GM12878 (cell line): ENCODE measurements at regions not wholly inside any gene's neighbourhood (a gene's known extent, or its start where the extent isn't known, plus 50 kb on each side); places are given as distances from the start of the nearest gene placed in this dataset.

ENCODE experiments used
- ATAC-seq: fragments of 200-7000 bp; cut with Tn5 transposase; 3 replicates; pipeline ENCODE4 v1.9.1; 2020; ENCODE audit warnings: mild to moderate bottlenecking, moderate library complexity
- BruUV-seq: library from RNA; stranded (reverse); fragments of 400-500 nt; replicated peaks from 2 replicates; lab custom pipeline; 2021; lab: Mats Ljungman, UMichigan
- CTCF ChIA-PET: fragments of 300-600 bp; sonication (Branson Sonifier 250); formaldehyde crosslinking; extraction: SDS; loops from one replicate; lab custom pipeline; 2021; ENCODE audit warnings: inconsistent platforms; lab: Yijun Ruan, JAX
- POLR2A ChIA-PET: fragments of 350-600 bp; formaldehyde crosslinking; extraction: SDS; loops from one replicate; lab custom pipeline; 2021; ENCODE audit warnings: inconsistent platforms; lab: Charles Lee
- RAD21 ChIA-PET: fragments of 300-600 bp; sonication (Branson Sonifier 250); formaldehyde crosslinking; loops from one replicate; lab custom pipeline; 2023; ENCODE audit warnings: antibody characterized with exemption; ENCODE audit not compliant: unreplicated experiment; lab: Charles Lee
- SMC1A ChIA-PET: fragments of 300-600 bp; sonication (Branson Sonifier 250); formaldehyde crosslinking; loops from one replicate; lab custom pipeline; 2023; ENCODE audit not compliant: unreplicated experiment, uncharacterized antibody; lab: Charles Lee
- DNase-seq: peaks from one replicate; pipeline ENCODE4 v3.0.0-alpha.2; 2011; ENCODE audit warnings: low read depth, low spot score
- FAIRE-seq: peaks from 3 replicates; lab custom pipeline; 2011; peaks lifted over from hg19 to GRCh38; lab: Jason Lieb, UNC
- H2AFZ ChIP-seq: 2 replicates; pipeline ENCODE4 v1.6.0; 2011; ENCODE audit warnings: low read depth, low read length, control low read depth; ENCODE audit not compliant: control insufficient read depth
- H3K27ac ChIP-seq: 2 replicates; pipeline ENCODE4 v1.5.1; 2011; ENCODE audit warnings: control low read depth; ENCODE audit not compliant: control insufficient read depth, insufficient read depth
- H3K27me3 ChIP-seq, 2 experiments: replicated peaks in 1 of 2; 2 replicates each; pipeline versions ENCODE4 v1.6.0 to v1.6.1; 2011; ENCODE audit warnings: low read length in 1 of 2; ENCODE audit not compliant: control insufficient read depth in 2 of 2, insufficient read depth in 2 of 2
- H3K36me3 ChIP-seq, 2 experiments: 2 replicates each; pipeline ENCODE4 v1.5.1; 2011; ENCODE audit warnings: low read length in 1 of 2; ENCODE audit not compliant: control insufficient read depth in 2 of 2, insufficient read depth in 2 of 2
- H3K4me1 ChIP-seq: 2 replicates; pipeline ENCODE4 v1.6.1; 2011; ENCODE audit warnings: mild to moderate bottlenecking, low read length, moderate library complexity, mixed read lengths; ENCODE audit not compliant: control insufficient read depth, insufficient read depth
- H3K4me2 ChIP-seq: 2 replicates; pipeline ENCODE4 v1.6.0; 2011; ENCODE audit warnings: control low read depth; ENCODE audit not compliant: control insufficient read depth, insufficient read depth
- H3K4me3 ChIP-seq: fragments of 200-600 bp; sonication (generic); 2 replicates; pipeline ENCODE4 v1.5.1; 2016
- H3K79me2 ChIP-seq: 2 replicates; pipeline ENCODE4 v1.6.0; 2011; ENCODE audit warnings: low read length; ENCODE audit not compliant: control insufficient read depth, insufficient read depth
- H3K9ac ChIP-seq: 2 replicates; pipeline ENCODE4 v1.8.0; 2011; ENCODE audit warnings: low read length, control low read depth, mixed read lengths; ENCODE audit not compliant: control insufficient read depth, insufficient read depth
- H3K9me3 ChIP-seq: replicated peaks from 3 replicates; pipeline ENCODE4 v1.5.1; 2011; ENCODE audit warnings: mild to moderate bottlenecking, low read length; ENCODE audit not compliant: control insufficient read depth, insufficient read depth
- H4K20me1 ChIP-seq: 2 replicates; pipeline ENCODE4 v1.6.0; 2011; ENCODE audit not compliant: control insufficient read depth, insufficient read depth
- BCL11A ChIP-seq: IDR thresholded peaks from 2 replicates; pipeline ENCODE4 v1.6.1; 2011; ENCODE audit warnings: low read depth, low read length
- CBX5 ChIP-seq: sonication (generic); IDR thresholded peaks from 2 replicates; pipeline ENCODE4 v1.6.1; 2016; ENCODE audit warnings: low read depth, moderate library complexity, mild to moderate bottlenecking, inconsistent platforms
- CUX1 ChIP-seq: IDR thresholded peaks from 2 replicates; pipeline ENCODE4 v1.6.1; 2012; ENCODE audit warnings: improper control_type of control experiment, low read depth, low read length; ENCODE audit not compliant: insufficient replicate concordance
- LARP7 ChIP-seq: fragments of 450-650 bp; IDR thresholded peaks from 2 replicates; pipeline ENCODE4 v1.6.1; 2017; ENCODE audit warnings: mild to moderate bottlenecking
- NFYA ChIP-seq: IDR thresholded peaks from 2 replicates; pipeline ENCODE4 v1.6.1; 2011; ENCODE audit warnings: low read depth, mild to moderate bottlenecking, low read length, improper control_type of control experiment, borderline replicate concordance
- POLR2AphosphoS2 ChIP-seq: IDR thresholded peaks from 2 replicates; pipeline ENCODE4 v1.6.1; 2011; ENCODE audit warnings: low read depth, mild to moderate bottlenecking, low read length, improper control_type of control experiment, moderate library complexity
- STAT1 ChIP-seq: fragments of 450-650 bp; conservative IDR thresholded peaks from 2 replicates; pipeline ENCODE4 v1.6.1; 2014; ENCODE audit warnings: antibody characterized with exemption, mild to moderate bottlenecking
- ZNF207 ChIP-seq: fragments of 450-650 bp; IDR thresholded peaks from 2 replicates; pipeline ENCODE4 v1.6.1; 2014; ENCODE audit warnings: antibody characterized with exemption, mild to moderate bottlenecking, borderline replicate concordance
- ZNF24 ChIP-seq: fragments of 450-650 bp; IDR thresholded peaks from 2 replicates; pipeline ENCODE4 v1.6.1; 2017; ENCODE audit warnings: antibody characterized with exemption, mild to moderate bottlenecking
- ZZZ3 ChIP-seq: IDR thresholded peaks from 2 replicates; pipeline ENCODE4 v1.6.1; 2011; ENCODE audit warnings: low read depth; ENCODE audit not compliant: control insufficient read depth, insufficient read length
- WGBS: methylation state at CpG from one replicate; pipeline ENCODE4 v1.1.6; 2016; ENCODE audit warnings: low lambda C conversion rate; ENCODE audit not compliant: insufficient replicate concordance, insufficient coverage; ENCODE audit errors: missing lambda C conversion rate; 5-methylcytosine and 5-hydroxymethylcytosine counted together
- in situ Hi-C: fragments of 300-500 bp; cut with MboI; formaldehyde crosslinking; loops from 9 replicates; pipeline ENCODE4 v1.14.3; 2018; ENCODE audit warnings: mixed read lengths
- intact Hi-C: fragments of 100-400 bp; cut with micrococcal nuclease; formaldehyde crosslinking; loops from one replicate; pipeline ENCODE4 v1.14.2; 2022; ENCODE audit not compliant: unreplicated experiment

GRCh38 chr3:27607370-27607769 is 114.8 kb downstream of the EOMES start:
- Histone ChIP-seq H3K27ac (no peak overlapping the region), H3K4me2 (no peak overlapping the region), H3K4me1 (no peaks in the 10 kb centered on the region), H3K9ac (no peak overlapping the region), H3K9me3 (no peaks in the 10 kb centered on the region; the same call in 2 of the 3 replicates), H3K79me2 (no peaks in the 10 kb centered on the region), H4K20me1 (no peaks in the 10 kb centered on the region), H2AFZ (no peak overlapping the region), H3K4me3 (no peak overlapping the region), H3K36me3 (no peaks in the 10 kb centered on the region), H3K27me3 (no peaks in the 10 kb centered on the region)
- TF ChIP-seq ZNF207 (no peak), BCL11A (no peak), ZZZ3 (no peak), ZNF24 (no peak), STAT1 (no peak), LARP7 (no peak), NFYA (no peak), CUX1 (no peak), POLR2AphosphoS2 (no peak), CBX5 (no peak)
- ChIA-PET CTCF (no interaction called here), RAD21 (no interaction called here), SMC1A (interaction anchor here (0.8 kb wide), 1 partner anchor 16 kb away, joined by 3 read pairs; no protein-coding TSS in a partner anchor), POLR2A (no interaction called here)
- ATAC-seq = peak; percentile 14; the same call in 2 of the 3 replicates
- FAIRE-seq = no peak
- DNase-seq = no peak
- WGBS = 0% methylated on average over 1 of the region's 1 CpG
- no TSS peak for BruUV-seq
- in situ Hi-C loops = no loop called here
- intact Hi-C loops = no loop called here
